Right cardiac atrium (tissue), 5 donors: ENCODE measurements at regions not wholly inside any gene's neighbourhood (a gene's known extent, or its start where the extent isn't known, plus 50 kb on each side); places are given as distances from the start of the nearest gene placed in this dataset.

Source experiments
- ATAC-seq, 2 donors: fragments of 200-7000 bp; cut with Tn5 transposase; one replicate each; pipeline versions ENCODE4 v1.8.0 to v1.9.1; 2020; ENCODE audit warnings: moderate library complexity in 2 of 2, mild to moderate bottlenecking in 1 of 2
- DNase-seq, 3 donors: peaks; one replicate each; pipeline ENCODE4 v3.0.0-alpha.2; 2020
- H3K27ac ChIP-seq: one replicate; pipeline ENCODE4 v1.5.1; 2013; ENCODE audit warnings: mild to moderate bottlenecking, low read length, control low read depth, moderate library complexity
- H3K27me3 ChIP-seq: one replicate; pipeline ENCODE4 v1.6.1; 2013; ENCODE audit not compliant: control insufficient read depth, insufficient read depth
- H3K4me1 ChIP-seq: one replicate; pipeline ENCODE4 v1.6.1; 2013; ENCODE audit warnings: low read length; ENCODE audit not compliant: control insufficient read depth, insufficient read depth
- H3K4me3 ChIP-seq: one replicate; pipeline ENCODE4 v1.5.1; 2013; ENCODE audit warnings: low read length, control low read depth
- H3K9me3 ChIP-seq: one replicate; pipeline ENCODE4 v1.6.1; 2013; ENCODE audit warnings: low read length; ENCODE audit not compliant: control insufficient read depth
- WGBS: extraction: QIAGEN DNeasy Blood & Tissue Kit; methylation state at CpG from one replicate; pipeline ENCODE4 v1.1.7; 2013; 5-methylcytosine and 5-hydroxymethylcytosine counted together
- intact Hi-C, 4 donors: fragments of 100-400 bp; cut with DNase I; formaldehyde crosslinking; loops; one replicate each; pipeline versions ENCODE4 v1.11.0 to v1.14.0; 2022 to 2023
- donor health status: healthy with polysubstance abuse.
- donor health status: DM: no; HTN: yes; CAD: no.
- donor health status: DM: no; HTN: no; CAD: no.
- donor health status: DM: no; HTN: yes; CAD: no; lungs with severe emphysema.
- donor health status: DM: yes; HTN: yes; CAD: no.

DNA sequence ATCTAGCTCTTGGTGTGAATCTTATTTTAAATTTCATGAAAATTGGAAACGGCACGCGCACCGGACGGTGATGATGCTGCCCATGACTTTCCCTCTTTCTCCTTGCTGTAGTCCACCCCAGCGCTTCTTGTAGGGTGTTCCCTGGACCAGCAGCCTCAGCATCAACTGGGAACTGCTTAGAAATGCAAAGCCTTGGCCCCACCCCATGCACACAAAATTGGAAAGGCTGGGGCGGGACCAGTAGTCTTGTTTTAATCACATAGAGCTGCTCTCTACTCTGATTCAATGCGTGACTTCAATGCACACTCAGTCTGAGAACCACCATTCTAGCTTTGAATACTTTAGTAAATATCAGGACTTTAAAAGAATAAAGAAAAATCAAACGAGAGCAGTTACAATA is 427.1 kb downstream of the EFNB2 start:
- no peak for ATAC-seq
- no peak for DNase-seq
- Histone ChIP-seq H3K27ac (no peak overlapping the region), H3K4me3 (no peak overlapping the region), H3K4me1 (no peaks in the 10 kb centered on the region), H3K27me3 (no peaks in the 10 kb centered on the region), H3K9me3 (no peaks in the 10 kb centered on the region)
- intact Hi-C loops, result loop anchor here in 1 of 4 donors (10.0 kb wide), 1 partner anchor 386 kb away; no protein-coding TSS in a partner anchor
- 97% methylated on average over 9 of the region's 9 CpGs for WGBS

DNA sequence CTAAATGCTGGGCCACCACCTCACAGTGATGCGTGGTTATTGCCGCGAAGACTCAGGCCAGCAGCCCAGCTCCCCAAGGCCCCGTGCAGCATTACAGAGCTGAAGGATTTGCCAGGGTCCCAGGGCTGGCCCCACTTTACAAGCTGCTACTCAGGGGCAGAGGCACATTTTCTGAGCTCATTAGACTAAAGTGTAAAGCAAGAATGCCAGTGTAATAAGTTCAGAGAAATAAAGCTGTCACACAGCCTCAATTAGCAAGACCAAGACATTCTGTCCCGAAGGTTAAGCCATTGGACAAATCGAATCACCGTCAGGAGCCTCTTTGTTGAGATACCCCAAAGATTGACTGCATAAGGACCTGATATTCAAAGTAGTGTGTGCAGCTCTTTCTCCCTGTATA is 428.4 kb downstream of the EFNB2 start:
- ATAC-seq (no peak), DNase-seq (no peak)
- Histone ChIP-seq H3K9me3 (no peaks in the 10 kb centered on the region), H3K27me3 (no peaks in the 10 kb centered on the region), H3K27ac (no peak overlapping the region), H3K4me1 (no peaks in the 10 kb centered on the region), H3K4me3 (no peak overlapping the region)
- intact Hi-C loops, result loop anchor here in 1 of 4 donors (10.0 kb wide), 1 partner anchor 388 kb away; no protein-coding TSS in a partner anchor
- 95% methylated on average over 7 of the region's 7 CpGs for WGBS

DNA sequence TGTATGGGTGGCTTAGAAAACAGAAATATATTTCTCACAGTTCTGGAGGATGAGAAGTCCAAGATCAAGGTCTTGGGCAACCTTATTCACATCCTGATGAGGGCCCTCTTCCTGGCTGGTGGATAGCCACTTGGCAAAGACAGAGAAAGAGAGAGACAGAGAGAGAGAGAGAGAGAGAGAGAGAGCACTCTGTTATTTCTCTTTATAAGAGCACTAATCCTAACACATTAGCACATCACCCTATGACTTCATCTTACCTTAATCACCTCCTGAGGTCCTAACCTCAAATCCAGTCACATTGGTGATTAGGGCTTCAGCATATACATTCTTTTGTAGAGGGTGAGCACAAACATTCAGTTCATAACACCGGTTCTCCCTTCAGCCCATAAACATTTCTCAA is 430.3 kb downstream of the EFNB2 start:
- no peaks in the 10 kb centered on the region for H3K9me3 ChIP-seq
- peaks cover 5% of the 10 kb centered on the region for H3K4me1 ChIP-seq
- DNase-seq (no peak), ATAC-seq (no peak)
- H3K4me3 ChIP-seq, result no peak overlapping the region
- intact Hi-C loops, result loop anchor here in 1 of 4 donors (10.0 kb wide), 1 partner anchor 390 kb away; no protein-coding TSS in a partner anchor
- H3K27me3 ChIP-seq, result no peaks in the 10 kb centered on the region
- no peak overlapping the region for H3K27ac ChIP-seq
- 94% methylated on average over 1 of the region's 1 CpG for WGBS

DNA sequence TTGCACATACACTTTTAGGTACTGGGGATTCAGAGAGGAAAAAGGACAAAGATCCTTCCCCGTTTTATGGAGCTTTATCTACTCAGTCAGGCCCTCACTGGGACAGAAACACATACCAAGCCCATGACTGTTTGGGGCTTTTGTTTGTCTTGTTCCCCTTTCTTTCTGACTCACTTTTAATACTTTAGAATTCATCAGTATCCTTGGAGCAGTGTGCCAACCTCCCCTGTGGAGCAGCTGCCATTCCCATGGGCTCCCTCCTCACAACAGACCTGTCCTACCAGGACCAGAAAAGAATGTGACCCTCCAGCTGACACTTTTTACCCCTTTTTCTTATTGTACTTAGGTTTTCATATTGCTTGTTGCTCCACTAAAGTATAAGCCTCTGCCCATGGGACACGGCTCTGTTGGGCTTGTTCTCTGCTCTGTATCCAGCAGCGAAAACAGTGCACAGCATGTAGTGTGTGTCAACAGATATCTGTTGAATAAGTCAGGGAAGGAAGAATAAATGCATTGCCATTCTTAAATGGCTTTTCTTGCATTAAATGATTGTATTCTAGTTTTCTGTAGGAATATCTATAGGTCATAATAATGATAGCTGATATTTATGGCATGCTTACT is 431.1 kb downstream of the EFNB2 start:
- no peak overlapping the region for H3K27ac ChIP-seq
- 89% methylated on average over 3 of the region's 3 CpGs for WGBS
- intact Hi-C loops, result loop anchor here in 1 of 4 donors (10.0 kb wide), 1 partner anchor 390 kb away; no protein-coding TSS in a partner anchor
- no peaks in the 10 kb centered on the region for H3K27me3 ChIP-seq
- ATAC-seq (no peak), DNase-seq (no peak)
- H3K4me3 ChIP-seq, result no peak overlapping the region
- H3K9me3 ChIP-seq, result no peaks in the 10 kb centered on the region
- H3K4me1 ChIP-seq, result peaks cover 5% of the 10 kb centered on the region

DNA sequence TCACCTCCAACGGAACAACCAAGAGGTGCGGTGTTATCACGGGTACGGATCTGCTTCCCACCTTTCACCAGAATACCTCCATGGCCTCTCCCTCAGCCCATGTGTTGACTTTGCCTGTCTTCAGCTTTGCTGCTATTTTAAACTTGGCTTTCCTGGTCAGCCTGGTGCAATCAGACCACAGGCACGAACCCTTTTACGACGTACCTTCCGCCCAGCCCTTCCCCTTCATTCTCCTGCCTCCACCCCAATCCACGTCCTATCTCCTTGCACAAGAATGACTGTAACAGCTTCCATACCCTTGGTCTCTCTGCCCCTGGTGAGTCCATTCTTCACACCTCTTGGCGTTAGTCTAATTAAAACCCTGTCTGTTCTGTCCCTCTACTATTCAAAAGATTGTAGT is 431.7 kb downstream of the EFNB2 start:
- peaks cover 5% of the 10 kb centered on the region for H3K4me1 ChIP-seq
- H3K9me3 ChIP-seq, result no peaks in the 10 kb centered on the region
- H3K27ac ChIP-seq, result no peak overlapping the region
- intact Hi-C loops, result loop anchor here in 1 of 4 donors (10.0 kb wide), 1 partner anchor 391 kb away; no protein-coding TSS in a partner anchor
- no peak for ATAC-seq
- H3K27me3 ChIP-seq, result no peaks in the 10 kb centered on the region
- 90% methylated on average over 10 of the region's 10 CpGs for WGBS
- no peak for DNase-seq
- no peak overlapping the region for H3K4me3 ChIP-seq

DNA sequence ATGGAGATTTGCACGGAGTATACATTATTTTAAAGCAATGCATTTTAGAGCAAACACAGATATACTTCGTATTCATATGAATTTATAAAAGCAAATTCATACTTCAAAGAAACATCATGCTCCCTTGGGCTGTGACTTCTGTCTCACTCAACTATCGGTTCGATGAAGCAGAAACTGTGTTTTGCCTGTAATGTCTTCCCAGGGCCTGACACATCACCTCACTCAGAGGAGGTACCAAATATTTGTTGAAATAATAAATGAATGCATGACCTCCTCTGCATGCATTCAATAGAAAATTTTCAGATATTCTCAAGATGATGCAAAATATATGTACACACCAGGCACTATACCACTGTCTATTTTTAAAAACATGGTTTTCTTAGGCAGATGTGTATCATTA is 432.7 kb downstream of the EFNB2 start:
- Histone ChIP-seq H3K27ac (no peak overlapping the region), H3K27me3 (no peaks in the 10 kb centered on the region), H3K4me1 (peaks cover 5% of the 10 kb centered on the region), H3K9me3 (no peaks in the 10 kb centered on the region), H3K4me3 (no peak overlapping the region)
- no peak for DNase-seq
- intact Hi-C loops, result loop anchor here in 1 of 4 donors (10.0 kb wide), 1 partner anchor 392 kb away; no protein-coding TSS in a partner anchor
- ATAC-seq, result no peak
- WGBS, result 95% methylated on average over 4 of the region's 4 CpGs

DNA sequence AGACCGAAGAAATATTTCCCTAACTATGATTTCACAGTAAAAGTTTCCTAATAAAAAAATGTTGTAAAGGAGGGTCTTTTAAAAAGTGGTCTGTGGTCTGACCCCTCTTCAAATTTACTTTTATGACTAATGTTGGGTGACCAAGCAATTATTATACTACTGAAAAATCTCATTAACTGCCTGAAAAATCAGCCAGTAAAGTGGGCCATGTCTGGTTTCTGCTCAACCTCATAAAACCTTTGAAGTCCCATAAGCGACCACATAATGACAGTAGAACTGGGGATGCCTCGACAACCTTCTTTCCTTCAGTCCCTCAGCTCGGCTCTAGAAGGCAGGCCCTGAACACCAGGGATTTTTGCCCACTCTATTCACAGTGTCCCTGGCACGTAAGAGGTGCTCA is 434.3 kb downstream of the EFNB2 start:
- Histone ChIP-seq H3K9me3 (no peaks in the 10 kb centered on the region), H3K4me1 (peaks cover 5% of the 10 kb centered on the region), H3K27me3 (no peaks in the 10 kb centered on the region), H3K4me3 (no peak overlapping the region), H3K27ac (peak overlapping the region; percentile 25)
- intact Hi-C loops, result loop anchor here in 1 of 4 donors (10.0 kb wide), 1 partner anchor 394 kb away; no protein-coding TSS in a partner anchor
- ATAC-seq (no peak), DNase-seq (no peak)
- WGBS, result 67% methylated on average over 5 of the region's 5 CpGs

DNA sequence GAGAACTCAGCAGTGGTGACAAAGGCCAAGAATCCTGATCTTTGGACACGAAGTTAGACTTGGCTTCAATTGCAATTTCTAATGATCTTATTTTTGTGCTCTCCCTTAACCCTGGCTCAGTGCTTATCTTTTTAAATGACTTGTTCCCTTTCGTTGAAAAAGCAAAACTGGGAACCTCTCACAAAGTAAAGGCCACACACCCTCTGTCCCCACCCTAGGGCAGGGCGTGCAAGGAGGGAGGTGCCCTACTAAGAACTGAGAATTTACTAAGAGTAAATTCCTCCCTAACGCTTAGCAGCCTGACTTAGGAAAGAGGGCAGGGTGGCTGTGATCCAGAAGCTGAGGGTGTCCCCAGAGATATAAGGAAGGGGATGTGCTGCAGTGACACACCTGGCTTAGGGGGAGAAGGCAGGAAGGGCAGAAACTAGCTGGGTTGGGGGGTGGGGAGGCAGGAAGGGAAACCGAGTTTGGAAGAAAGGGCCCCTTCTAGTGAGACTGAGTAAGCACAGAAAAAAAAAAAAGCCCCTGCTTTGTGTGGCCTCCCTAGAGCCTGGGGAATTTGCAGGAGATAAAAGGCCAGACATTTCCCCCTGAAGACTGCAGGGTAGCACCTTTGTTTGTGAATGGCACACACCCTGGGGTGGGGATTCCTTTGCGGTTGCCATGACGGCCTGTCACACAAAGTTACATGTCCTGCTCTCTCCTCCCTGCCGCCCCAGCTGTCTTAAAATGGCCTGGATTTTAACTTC is 435.1 kb downstream of the EFNB2 start:
- ATAC-seq (peak; percentile 91 to 98), DNase-seq (peak; percentile 49 to 74 (median 67))
- H3K4me3 ChIP-seq, result no peak overlapping the region
- no peaks in the 10 kb centered on the region for H3K27me3 ChIP-seq
- H3K4me1 ChIP-seq, result peaks cover 5% of the 10 kb centered on the region
- H3K9me3 ChIP-seq, result no peaks in the 10 kb centered on the region
- intact Hi-C loops, result loop anchor here in 1 of 4 donors (10.0 kb wide), 1 partner anchor 394 kb away; no protein-coding TSS in a partner anchor
- H3K27ac ChIP-seq, result peak overlapping the region; percentile 47
- 39% methylated on average over 8 of the region's 8 CpGs for WGBS

DNA sequence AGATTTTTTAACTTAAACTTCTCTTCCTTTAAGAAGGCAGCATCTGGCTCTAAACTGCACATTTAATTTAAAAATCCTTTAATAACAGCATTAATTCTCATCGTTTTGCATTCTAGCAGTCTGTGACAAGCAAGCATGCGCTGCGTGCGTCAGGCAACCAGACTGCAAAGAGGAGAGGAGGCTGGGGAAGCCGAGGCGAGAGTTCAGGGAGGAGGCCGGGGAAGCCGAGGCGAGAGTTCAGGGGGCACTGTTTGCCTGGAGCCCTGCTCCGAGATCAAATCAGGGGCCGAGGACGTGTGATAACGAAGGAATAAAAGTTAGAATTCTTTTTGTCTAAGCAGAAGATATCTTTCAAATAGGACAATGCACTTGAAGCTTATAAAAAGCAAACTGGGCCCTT is 435.7 kb downstream of the EFNB2 start:
- peak; percentile 20 to 67 for ATAC-seq

DNA sequence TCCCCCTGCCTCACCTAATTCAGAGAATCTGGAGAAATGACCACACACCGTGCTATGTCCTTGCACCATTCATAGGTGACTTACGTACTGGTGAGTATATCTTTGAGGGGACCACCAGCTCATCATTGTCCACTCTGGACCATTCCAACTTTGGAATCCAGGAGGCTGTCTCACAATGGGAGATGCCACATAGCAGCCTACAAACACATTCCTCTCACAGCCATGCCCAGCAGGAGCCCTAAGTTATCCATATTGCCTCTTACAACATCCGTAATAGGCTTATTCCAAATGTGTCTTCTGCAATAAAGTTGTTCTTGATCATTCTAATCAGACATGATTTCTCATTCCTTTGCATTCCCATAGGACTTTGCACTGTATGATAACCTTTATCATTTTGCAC is 436.7 kb downstream of the EFNB2 start:
- no peak for ATAC-seq
- Histone ChIP-seq H3K4me1 (peaks cover 5% of the 10 kb centered on the region), H3K9me3 (no peaks in the 10 kb centered on the region), H3K4me3 (no peak overlapping the region), H3K27ac (no peak overlapping the region), H3K27me3 (no peaks in the 10 kb centered on the region)
- DNase-seq, result no peak
- intact Hi-C loops, result no loop called here
- 97% methylated on average over 3 of the region's 3 CpGs for WGBS

More for the DNA sequence above, 435.7 kb downstream of the EFNB2 start:
- DNase-seq, result peak in 1 of 3 donors; percentile 21
- no peaks in the 10 kb centered on the region for H3K27me3 ChIP-seq
- peaks cover 5% of the 10 kb centered on the region for H3K4me1 ChIP-seq
- H3K4me3 ChIP-seq, result no peak overlapping the region
- no peaks in the 10 kb centered on the region for H3K9me3 ChIP-seq
- no peak overlapping the region for H3K27ac ChIP-seq
- intact Hi-C loops, result loop anchor here in 1 of 4 donors (10.0 kb wide), 1 partner anchor 395 kb away; no protein-coding TSS in a partner anchor
- 58% methylated on average over 13 of the region's 13 CpGs for WGBS

DNA sequence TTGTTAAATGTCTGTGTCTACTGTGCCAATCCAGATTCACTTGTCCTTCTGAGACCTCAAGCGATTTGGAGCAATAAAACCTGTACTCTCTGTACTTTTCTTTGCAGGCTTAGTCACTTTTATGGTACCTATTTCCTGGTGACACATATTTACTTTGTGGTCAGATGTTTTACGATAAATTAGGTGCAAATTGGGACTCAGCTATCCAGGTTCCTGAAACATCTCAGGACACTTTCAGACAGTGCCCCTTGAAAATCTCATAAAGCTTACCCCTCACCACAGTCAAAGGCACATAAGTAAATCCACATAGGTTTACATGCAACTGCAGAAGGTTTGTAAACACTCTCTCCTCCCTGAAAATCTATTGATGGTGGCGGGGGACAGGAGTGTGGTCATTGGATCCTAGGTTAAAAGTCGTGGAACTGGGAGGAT is 438.8 kb downstream of the EFNB2 start:
- Histone ChIP-seq H3K27me3 (no peaks in the 10 kb centered on the region), H3K9me3 (no peaks in the 10 kb centered on the region), H3K4me1 (peaks cover 5% of the 10 kb centered on the region), H3K27ac (no peak overlapping the region), H3K4me3 (no peak overlapping the region)
- WGBS, result 96% methylated on average over 4 of the region's 4 CpGs
- intact Hi-C loops, result no loop called here
- no peak for DNase-seq
- ATAC-seq, result no peak
